DMS53 (cell line): ENCODE measurements at regions not wholly inside any gene's neighbourhood (a gene's known extent, or its start where the extent isn't known, plus 50 kb on each side); places are given as distances from the start of the nearest gene placed in this dataset.

Source experiments
- DNase-seq: peaks from one replicate; lab custom pipeline; 2025; lab: John Stamatoyannopoulos, UW

DNA sequence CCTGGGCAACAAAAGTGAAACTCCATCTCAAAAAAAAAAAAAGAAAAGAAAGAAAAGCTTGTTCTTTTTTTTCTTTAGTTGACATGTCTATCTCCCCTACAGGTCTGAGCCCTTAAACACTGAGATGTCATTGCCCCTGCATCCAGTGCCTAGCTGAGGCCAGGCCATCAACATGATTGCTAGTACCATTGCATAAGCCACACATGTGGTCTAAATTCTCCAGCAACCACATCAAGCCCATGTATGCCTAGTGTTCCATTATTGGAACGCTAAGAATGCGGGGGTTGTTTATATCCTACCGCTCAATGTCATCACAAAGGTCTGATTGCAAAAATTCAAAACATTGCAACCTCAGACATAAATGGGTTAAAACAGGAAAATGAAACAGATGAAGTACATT, 62.7 kb downstream of the NPTX2 start:
- no peak for DNase-seq

- DNase-seq, result peak; percentile 15
These were observed 64.4 kb downstream of the NPTX2 start for GRCh38 chr7:98681511-98681910.

- no peak for DNase-seq
These were observed 64.9 kb downstream of the NPTX2 start for GRCh38 chr7:98681951-98682350.

- no peak for DNase-seq
These were observed 66.4 kb downstream of the NPTX2 start for GRCh38 chr7:98683514-98683913.

DNA sequence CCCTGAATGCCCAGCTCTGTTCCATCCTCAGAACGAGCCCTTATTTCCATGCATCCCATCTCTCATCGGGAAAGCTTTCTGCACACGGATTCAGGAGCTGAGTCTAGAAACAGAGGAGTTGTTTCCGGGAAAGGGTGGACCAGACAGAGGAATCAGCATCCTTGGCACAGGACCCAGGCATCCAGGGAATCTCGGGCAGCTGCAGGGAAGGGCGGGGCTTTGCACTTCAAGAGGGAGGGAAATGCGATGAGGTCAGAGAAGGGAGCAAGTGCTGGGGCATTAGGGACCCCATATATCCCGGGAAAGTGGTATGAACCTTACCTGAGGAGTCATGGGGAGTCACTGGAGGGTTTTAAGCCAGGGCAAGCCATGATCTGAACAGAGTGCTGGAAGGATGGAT, 68.5 kb downstream of the NPTX2 start:
- DNase-seq, result no peak

DNA sequence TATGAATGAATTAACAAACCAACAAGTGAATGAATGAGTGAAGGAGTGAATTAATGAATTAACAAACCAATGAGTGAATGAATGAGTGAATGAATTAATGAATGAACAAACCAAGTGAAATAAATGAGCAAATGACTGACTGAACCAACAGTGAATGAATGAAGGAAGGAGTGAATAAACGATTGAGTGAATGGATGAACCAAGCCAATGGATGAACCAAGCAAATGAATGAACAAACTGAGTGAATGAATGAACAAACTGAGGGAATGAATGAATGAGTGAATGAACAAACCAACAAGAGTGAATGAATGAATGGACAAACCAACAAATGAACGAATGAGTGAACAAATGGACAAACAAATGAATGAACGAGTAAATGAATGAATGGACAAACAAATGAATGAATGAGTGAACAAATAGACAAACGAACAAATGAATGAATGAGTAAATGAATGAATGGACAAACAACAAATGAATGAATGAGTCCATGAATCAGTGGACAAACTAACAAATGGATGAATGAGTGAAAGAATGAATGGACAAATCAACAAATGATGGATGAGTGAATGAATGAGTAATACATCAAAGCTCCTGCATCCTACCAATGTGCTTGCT, 69.5 kb downstream of the NPTX2 start:
- DNase-seq, result no peak

GRCh38 chr7:98687111-98687751, 70.1 kb downstream of the NPTX2 start:
- DNase-seq, result peak; percentile 18

DNA sequence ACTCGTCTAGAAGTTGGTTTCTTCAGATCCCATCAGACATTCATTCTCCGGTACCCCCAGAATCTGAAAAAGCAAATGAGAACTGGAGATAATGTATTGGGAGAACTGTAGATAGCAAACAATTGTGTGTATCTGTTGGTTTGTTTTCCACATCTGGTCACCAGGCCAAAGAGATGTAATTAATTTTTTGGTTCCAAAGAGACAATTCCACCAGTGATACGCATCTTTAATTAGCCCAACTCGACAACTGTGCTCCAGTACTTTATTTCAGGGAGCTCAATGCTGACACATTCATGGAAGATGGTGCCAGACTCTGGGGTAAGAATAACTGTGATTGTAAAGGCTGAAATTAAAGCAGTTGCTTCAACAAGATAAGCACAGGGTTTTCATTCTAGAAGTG, 74.5 kb downstream of the NPTX2 start:
- DNase-seq, result no peak

DNA sequence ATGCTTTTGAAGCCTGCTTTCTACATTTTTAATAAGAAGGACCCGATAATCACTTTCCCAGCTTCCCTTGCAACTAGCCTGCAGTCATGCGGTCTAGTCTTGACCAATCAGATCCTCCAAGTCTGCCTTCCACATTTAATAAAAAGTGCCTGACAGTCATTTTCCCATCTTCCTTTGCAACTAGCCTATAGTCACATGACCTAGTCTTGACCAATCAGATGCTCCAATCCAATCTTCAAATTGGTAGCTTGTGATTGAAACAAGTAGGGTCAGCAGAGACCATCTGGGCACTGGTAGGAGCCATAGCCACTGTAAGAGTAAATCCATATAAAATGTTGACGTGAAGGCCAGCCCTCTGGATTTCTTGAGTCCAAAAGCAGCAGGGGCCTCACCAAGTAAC, 80.0 kb downstream of the NPTX2 start:
- no peak for DNase-seq

- DNase-seq, result no peak
These were observed 80.6 kb downstream of the NPTX2 start for GRCh38 chr7:98697485-98698240.

GRCh38 chr7:98698976-98699375, 81.9 kb downstream of the NPTX2 start:
- DNase-seq, result no peak

GRCh38 chr7:98700533-98700932, 83.4 kb downstream of the NPTX2 start:
- no peak for DNase-seq

DNA sequence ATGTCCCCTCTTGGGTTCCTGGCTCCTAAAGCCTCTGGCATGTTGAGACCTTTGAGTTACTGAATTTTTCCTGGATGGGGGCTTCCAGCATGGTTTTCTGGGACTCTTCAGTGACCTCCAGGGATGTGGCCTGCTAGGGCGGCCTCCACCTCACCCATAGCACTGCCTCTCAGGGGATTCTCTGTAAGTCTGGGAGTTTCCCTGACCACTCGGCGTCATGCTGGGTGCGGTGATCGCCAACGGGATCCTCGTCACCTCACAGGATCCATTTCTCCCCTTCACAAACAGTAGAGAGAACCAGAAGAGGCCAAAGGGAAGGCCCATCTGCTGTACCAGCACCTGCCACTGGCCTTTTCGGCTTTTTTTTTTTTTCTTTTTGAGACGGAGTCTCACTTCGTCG, 84.3 kb downstream of the NPTX2 start:
- DNase-seq, result no peak

DNA sequence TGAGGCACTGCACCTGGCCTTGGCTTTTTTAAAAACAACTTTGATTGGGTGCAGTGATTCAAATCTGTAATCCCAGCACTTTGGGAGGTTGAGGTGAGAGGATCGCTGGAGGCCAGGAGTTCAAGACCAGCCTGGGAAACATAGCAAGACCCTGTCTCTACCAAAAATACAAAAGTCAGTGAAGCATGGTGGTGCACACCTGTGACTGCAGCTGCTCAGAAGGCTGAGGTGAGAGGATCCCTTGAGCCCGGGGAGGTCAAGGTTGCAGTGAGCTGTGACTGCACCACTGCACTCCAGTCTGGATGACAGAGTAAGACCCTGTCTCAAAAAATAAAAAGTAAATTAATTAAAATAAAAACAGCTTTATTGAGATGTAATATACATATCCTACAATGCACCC, 84.9 kb downstream of the NPTX2 start:
- no peak for DNase-seq

DNA sequence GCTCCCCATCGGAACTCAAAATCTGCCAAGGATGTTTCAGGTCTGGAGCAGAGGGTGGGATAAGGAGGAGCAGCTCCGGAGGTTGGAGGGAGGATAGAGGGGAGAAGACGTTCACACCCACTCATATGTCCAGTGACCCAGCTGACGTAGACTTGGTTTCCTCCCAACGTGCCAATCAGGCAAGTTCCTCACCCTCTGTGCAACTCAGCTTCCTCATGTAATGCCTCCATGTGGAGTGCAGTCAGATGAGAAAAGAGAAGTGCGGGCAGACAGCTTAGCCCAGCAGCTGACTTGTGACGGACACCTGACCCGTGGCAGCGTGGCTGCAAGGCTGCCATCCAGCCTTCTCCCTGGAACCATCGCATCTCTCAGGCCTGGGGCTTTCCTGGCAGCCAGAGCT, 86.8 kb downstream of the NPTX2 start:
- no peak for DNase-seq

DNA sequence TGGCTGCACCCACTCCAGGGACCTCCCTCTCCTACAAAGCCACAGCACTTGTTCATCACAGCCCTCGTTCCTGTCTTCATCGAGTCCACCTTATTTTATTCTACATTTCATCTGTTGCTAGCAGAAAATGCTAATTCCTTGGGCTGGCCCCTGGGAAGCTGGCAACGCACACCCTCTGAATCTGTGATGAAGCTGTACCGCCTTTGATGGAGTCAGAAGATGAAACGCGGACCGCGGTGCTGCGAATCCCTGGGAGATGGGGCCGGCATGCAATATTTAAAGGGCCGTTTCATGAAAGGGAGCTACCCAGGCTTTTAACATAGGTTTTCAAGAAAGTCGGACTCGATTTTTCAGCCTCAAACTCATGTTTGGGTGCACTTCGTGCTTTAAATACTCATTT, 88.5 kb downstream of the NPTX2 start:
- no peak for DNase-seq

DNA sequence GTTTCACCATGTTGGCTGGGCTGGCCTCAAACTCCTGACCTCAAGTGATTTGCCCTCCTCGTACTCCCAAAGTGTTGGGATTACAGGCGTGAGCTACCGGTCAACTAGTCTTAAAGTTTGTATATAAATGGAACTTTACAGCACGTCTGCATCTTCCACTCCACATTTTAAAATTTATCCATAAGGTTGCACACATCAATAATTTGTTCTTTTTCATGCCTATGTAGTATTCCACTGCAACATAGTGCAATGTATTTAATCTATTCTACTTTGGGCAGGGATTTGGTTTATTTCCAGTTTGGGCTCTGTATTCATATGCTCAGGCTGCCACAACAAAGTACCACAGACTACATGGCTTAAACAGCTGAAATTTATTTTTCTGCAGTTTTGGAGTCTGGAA, 90.0 kb downstream of the NPTX2 start:
- no peak for DNase-seq

DNA sequence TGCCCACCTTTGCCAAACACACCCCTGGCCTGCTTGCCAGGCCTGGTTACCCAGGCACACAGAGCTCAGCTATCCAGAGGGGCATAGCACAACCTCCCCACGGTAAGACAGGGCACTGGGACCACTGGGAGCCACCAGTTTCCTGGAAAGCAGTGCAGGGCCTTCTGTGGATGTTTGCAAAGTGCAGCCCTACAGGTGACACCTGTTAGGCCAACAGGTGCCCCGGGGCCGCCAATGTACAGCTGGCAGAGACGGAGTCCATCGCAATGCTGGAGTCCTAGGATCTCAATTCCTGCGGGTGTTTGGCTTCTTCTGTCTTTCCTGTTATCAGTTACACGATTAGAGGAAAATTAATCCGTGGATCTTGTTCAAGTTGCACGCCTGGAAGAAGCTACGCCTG, 94.9 kb downstream of the NPTX2 start:
- DNase-seq, result no peak

GRCh38 chr7:98713165-98713810, 96.2 kb downstream of the NPTX2 start:
- no peak for DNase-seq

GRCh38 chr7:98719396-98719795, 102.3 kb downstream of the NPTX2 start:
- DNase-seq, result no peak

DNA sequence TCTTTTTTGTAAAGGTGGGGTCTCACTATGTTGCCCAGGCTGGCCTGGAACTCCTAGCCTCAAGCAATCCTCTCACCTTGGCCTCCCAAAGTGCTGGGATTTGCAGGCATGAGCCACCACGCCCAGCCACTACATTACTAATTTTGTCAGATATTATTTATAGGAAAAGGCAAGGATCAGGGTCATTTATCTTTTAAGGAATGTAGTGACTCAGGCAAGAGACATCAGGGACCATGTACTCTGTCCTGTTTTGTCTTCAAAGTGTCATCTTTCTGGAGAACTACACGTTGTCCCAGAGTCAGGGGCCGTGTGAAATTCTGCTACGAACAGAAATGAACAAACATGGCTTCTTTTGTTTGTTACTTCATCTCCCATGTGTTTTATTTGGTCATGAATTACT, 105.3 kb downstream of the NPTX2 start:
- DNase-seq, result no peak

- DNase-seq, result no peak
These were observed 107.5 kb downstream of the NPTX2 start for GRCh38 chr7:98724591-98724990.

- no peak for DNase-seq
These were observed 110.1 kb downstream of the NPTX2 start for GRCh38 chr7:98727146-98727709.
